ENCODE measurements at regions not wholly inside any gene's neighbourhood (a gene's known extent, or its start where the extent isn't known, plus 50 kb on each side); places are given as distances from the start of the nearest gene placed in this dataset.
A peak's percentile ranks its signal among the peaks of the same experiment; 100 is the strongest.
"Not testable (repeated sequence)": the region's sequence is repeated elsewhere in the genome, so short reads cannot be mapped to it uniquely, and the experiment has no call there.

DNA sequence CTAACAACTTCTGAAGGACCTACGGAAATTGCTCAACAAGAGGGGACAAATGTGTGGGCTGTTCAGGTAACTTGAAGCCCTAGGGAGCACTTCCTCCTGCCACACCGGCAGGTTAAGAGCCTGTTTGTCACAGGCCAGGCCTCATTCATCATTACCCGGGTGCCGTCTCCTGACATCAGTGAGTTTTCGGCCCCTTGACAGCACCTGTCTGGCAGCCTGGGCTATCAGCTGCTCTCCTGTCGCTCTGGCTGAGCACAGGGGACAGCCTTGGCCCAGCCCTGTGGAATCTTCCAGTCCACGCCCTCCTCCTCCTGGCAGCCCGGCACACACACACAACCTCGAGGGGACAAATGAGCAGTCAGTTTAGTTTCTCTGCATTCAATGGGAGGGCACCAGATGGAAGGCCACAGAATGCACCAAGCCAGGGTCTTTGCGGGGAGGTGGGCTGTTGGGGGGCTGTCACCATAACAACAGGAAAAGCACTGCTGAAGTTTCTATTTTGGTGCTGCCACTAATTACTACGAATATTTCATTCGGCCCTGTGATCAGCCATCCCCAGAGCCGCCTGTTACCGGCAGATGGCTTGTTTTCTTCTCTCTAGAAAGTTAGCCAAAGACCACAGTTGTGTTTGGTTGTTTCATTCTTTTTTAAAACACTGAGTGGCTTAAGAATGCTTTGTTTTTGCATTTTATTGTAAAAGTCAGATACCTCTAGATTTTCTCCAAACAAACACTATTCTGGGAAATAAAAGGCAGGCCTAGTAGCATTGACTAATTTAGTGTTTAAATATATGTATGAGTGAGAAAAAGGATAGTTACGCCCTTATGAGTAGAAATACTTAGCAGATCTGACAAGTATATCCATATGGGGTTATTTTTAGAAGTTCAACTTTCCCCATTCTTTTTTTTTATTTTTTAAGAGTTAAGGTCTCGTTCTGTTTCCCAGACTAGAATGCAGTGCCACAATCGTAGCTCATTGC, 189.9 kb upstream of the NDUFV2 start:
- H3K79me2 ChIP-seq (ENCODE audit: control insufficient read depth, insufficient read depth, low read length) = no peaks in the 10 kb centered on the region
- 6% methylated on average over 10 of the region's 17 CpGs for WGBS (ENCODE audit: insufficient coverage)
- peak overlapping the region; percentile 79 for H2AFZ ChIP-seq (ENCODE audit: insufficient read depth, low read depth, low read length, poor library complexity, severe bottlenecking)
- H3K27ac ChIP-seq (ENCODE audit: low read length in 2 of 2) = peak overlapping the region; percentile 96 to 98
- TF ChIP-seq EZH2 (IDR thresholded peaks at IDR 0.05; ENCODE audit: borderline replicate concordance, insufficient read depth, low read depth, low read length, poor library complexity, severe bottlenecking) (no peak), CTCF (IDR thresholded peaks at IDR 0.05) (no peak)
- no peaks in the 10 kb centered on the region for H3K27me3 ChIP-seq (replicated peaks in 1 of 4; ENCODE audit: control extremely low read depth in 1 of 4, control insufficient read depth in 3 of 4, insufficient read depth in 4 of 4, low read length in 3 of 4)
- H3K4me2 ChIP-seq (replicated peaks; ENCODE audit: low read depth, low read length, poor library complexity, severe bottlenecking) = peak overlapping the region; percentile 62
- ChIA-PET CTCF (interaction anchor here (1.5 kb wide), 1 partner anchor 75 kb away, joined by 4 read pairs; no protein-coding TSS in a partner anchor), POLR2A (no interaction called here)
- intact Hi-C loops (cut with micrococcal nuclease) = loop anchor here (2.0 kb wide), 3 partner anchors 38 to 304 kb away; partner anchors contain the start of genes MTCL1 and RAB12
- no peaks in the 10 kb centered on the region for H3K36me3 ChIP-seq (replicated peaks in 1 of 2; ENCODE audit: control extremely low read depth in 1 of 2, control insufficient read depth in 1 of 2, extremely low read depth in 1 of 2, insufficient read depth in 2 of 2, low read length in 1 of 2)
- peak; percentile 64 for ATAC-seq (ENCODE audit: low read depth)
- H3K4me3 ChIP-seq (ENCODE audit: control extremely low read depth in 1 of 5, extremely low read depth in 1 of 5, insufficient read depth in 1 of 5, low read depth in 2 of 5, low read length in 4 of 5) = peak overlapping the region in 2 of 5 experiments; percentile 17 to 33
- peak overlapping the region; percentile 88 for H3K4me3 Mint-ChIP-seq
- H3K9ac ChIP-seq (ENCODE audit: low read length) = peak overlapping the region; percentile 47
- H3K9me3 Mint-ChIP-seq (ENCODE audit: insufficient read depth) = peaks cover 11% of the 10 kb centered on the region
- peaks cover 51 to 54% of the 10 kb centered on the region in 2 donors for H3K4me1 ChIP-seq (ENCODE audit: control insufficient read depth in 2 of 2, insufficient read depth in 2 of 2, low read length in 2 of 2)
- no peaks in the 10 kb centered on the region for H4K20me1 ChIP-seq (ENCODE audit: control insufficient read depth, insufficient read depth, low read length, poor library complexity, severe bottlenecking)
- H3K9me3 ChIP-seq (ENCODE audit: control extremely low read depth in 1 of 3, control insufficient read depth in 2 of 3, insufficient read depth in 1 of 3, low read length in 2 of 3) = peaks cover 1 to 18% (median 16%) of the 10 kb centered on the region in 3 donors
- peaks cover 68% of the 10 kb centered on the region for H3K4me1 Mint-ChIP-seq
- DNase-seq = peak; percentile 81
- no peaks in the 10 kb centered on the region for H3K27me3 Mint-ChIP-seq
- peak overlapping the region; percentile 99 for H3K27ac Mint-ChIP-seq

GRCh38 chr18:8913606-8914403, 188.7 kb upstream of the NDUFV2 start:
- peak overlapping the region; percentile 47 for H3K9ac ChIP-seq (ENCODE audit: low read length)
- intact Hi-C loops (cut with micrococcal nuclease) = loop anchor here (2.0 kb wide), 3 partner anchors 37 to 305 kb away; partner anchors contain the start of genes MTCL1 and RAB12
- POLR2A ChIA-PET = not testable (repeated sequence)

More at GRCh38 chr18:8913606-8914403, 188.7 kb upstream of the NDUFV2 start:
- WGBS (ENCODE audit: insufficient coverage) = 92% methylated on average over 9 of the region's 14 CpGs
- DNase-seq; H3K9me3 Mint-ChIP-seq (ENCODE audit: insufficient read depth); ATAC-seq (ENCODE audit: low read depth); H3K27me3 Mint-ChIP-seq; H3K4me3 Mint-ChIP-seq; H3K36me3 ChIP-seq (replicated peaks in 1 of 2; ENCODE audit: control extremely low read depth in 1 of 2, control insufficient read depth in 1 of 2, extremely low read depth in 1 of 2, insufficient read depth in 2 of 2, low read length in 1 of 2); H4K20me1 ChIP-seq (ENCODE audit: control insufficient read depth, insufficient read depth, low read length, poor library complexity, severe bottlenecking); H3K27me3 ChIP-seq (replicated peaks in 1 of 4; ENCODE audit: control extremely low read depth in 1 of 4, control insufficient read depth in 3 of 4, insufficient read depth in 4 of 4, low read length in 3 of 4); H3K79me2 ChIP-seq (ENCODE audit: control insufficient read depth, insufficient read depth, low read length); CTCF ChIA-PET; H2AFZ ChIP-seq (ENCODE audit: insufficient read depth, low read depth, low read length, poor library complexity, severe bottlenecking); H3K4me3 ChIP-seq (ENCODE audit: control extremely low read depth in 1 of 5, extremely low read depth in 1 of 5, insufficient read depth in 1 of 5, low read depth in 2 of 5, low read length in 4 of 5): not testable (repeated sequence)
- peaks cover 48 to 54% of the 10 kb centered on the region in 2 donors for H3K4me1 ChIP-seq (ENCODE audit: control insufficient read depth in 2 of 2, insufficient read depth in 2 of 2, low read length in 2 of 2)
- H3K9me3 ChIP-seq (ENCODE audit: control extremely low read depth in 1 of 3, control insufficient read depth in 2 of 3, insufficient read depth in 1 of 3, low read length in 2 of 3) = peaks cover 0 to 16% (median 14%) of the 10 kb centered on the region in 3 donors
- peak overlapping the region; percentile 99 for H3K27ac Mint-ChIP-seq
- H3K27ac ChIP-seq (ENCODE audit: low read length in 2 of 2) = peak overlapping the region; percentile 96 to 98
- H3K4me2 ChIP-seq (replicated peaks; ENCODE audit: low read depth, low read length, poor library complexity, severe bottlenecking) = peak overlapping the region; percentile 62
- H3K4me1 Mint-ChIP-seq = peaks cover 67% of the 10 kb centered on the region
